Right ventricle myocardium superior (tissue), 1 donor: ENCODE measurements at regions not wholly inside any gene's neighbourhood (a gene's known extent, or its start where the extent isn't known, plus 50 kb on each side); places are given as distances from the start of the nearest gene placed in this dataset.

Experiments
- ATAC-seq: fragments of 200-7000 bp; cut with Tn5 transposase; one replicate; pipeline ENCODE4 v1.9.1; 2020; ENCODE audit warnings: mild to moderate bottlenecking; ENCODE audit not compliant: poor library complexity
- DNase-seq: peaks from one replicate; pipeline ENCODE4 v3.0.0-alpha.2; 2020
- intact Hi-C: fragments of 100-400 bp; cut with DNase I; formaldehyde crosslinking; loops from one replicate; pipeline ENCODE4 v1.11.2; 2022
- donor health status: DM: no; HTN: yes; CAD: no; lungs with severe emphysema.

DNA sequence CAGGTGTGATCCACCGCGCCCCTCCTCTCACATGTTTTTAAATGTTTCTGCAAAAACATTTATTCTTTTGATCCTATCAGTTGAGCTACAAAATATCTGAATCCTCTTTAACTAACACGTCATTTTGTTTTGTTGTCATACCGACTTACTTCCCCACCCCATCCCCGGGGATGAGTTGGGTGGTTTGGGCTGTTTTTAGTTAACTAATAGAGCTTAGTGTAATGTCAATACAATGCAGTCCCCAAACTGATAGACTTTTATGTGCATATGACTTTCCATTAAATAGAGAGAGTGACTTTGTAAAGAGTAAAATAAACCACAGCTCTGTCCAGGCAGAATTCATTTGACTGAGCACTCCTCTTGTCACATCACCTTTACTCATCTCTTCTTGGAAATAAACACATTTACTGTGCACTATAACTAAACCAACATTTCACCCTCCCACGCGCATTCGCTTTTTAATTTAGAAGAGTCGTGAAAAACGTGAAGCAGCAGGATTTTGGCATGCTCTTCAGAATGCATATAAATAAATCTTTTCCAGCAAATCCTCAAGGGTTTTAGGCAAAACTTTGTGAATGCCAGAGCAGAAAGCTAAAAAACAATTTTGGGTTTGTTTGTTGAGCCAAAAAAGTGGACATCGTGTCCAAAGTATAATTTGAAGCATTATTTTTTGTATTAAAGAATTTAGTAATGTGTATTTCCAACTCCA lies 187.4 kb upstream of the MGMT start:
- DNase-seq (no peak), ATAC-seq (no peak)
- intact Hi-C loops, result no loop called here

DNA sequence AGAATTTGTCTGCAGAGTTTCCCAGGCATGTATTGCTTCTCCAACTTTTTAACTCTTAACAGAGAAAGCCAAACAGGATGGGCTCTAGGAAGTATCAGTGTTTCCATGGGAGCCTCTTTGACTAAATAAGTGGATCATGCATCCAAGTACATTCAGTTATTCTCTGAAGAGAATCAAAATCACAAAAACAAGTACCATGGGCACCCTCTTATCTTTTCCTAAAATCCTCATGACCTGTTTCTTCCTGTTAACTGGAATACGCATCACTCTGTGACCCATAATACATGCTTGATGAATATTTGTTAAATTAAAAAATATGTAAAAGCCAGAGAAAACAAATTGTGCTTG lies 186.9 kb upstream of the MGMT start:
- intact Hi-C loops, result no loop called here
- peak; percentile 71 for ATAC-seq
- no peak for DNase-seq

DNA sequence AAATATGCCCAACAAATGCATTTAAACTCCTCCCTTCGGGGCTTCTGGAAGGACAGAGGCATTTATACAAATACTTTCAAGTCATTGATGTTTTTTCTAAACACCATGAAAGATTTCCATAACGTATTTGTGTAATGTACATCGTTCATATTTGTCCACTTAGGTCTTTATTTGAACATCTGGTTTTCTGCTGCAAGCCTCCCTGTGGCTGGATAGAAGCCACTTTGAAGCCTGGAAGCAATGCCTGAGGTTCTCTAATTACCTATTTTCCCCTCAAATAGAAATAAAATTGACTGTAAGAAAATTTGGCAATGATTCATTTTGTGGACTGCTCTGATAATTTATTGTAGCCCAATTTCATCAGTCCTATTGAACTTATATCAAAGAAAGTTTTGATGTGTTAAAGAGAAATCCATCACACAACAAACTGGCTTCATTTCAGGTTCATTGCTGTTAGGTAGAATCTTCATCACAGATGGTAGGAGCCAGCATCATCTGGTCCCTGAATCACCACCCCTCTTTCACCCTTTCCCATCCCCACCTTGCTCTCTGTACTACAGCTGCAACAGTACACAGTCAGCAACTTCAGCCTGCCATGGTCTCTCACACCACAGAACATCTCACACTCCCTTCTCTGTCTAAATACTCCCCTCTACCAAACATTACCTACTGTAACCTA lies 186.0 kb upstream of the MGMT start:
- intact Hi-C loops, result no loop called here
- ATAC-seq (no peak), DNase-seq (no peak)

DNA sequence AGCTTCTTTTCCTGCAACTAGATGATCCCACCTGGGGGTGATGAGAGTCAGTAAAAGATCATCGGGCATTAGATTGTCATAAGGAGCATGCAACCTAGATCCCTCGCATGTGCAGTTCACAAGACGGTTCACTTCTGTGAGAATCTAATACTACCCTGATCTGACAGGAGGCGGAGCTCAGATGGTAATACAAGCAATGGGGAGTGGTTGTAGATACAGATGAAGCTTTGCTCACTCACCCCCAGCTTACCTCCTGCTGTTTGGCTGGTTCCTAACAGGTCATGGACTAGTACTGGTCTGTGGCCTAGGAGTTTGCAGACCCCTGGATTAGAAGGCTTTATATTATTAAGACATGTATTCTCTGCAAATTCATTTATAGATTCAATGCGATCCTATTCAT lies 181.6 kb upstream of the MGMT start:
- intact Hi-C loops, result no loop called here
- ATAC-seq, result no peak
- no peak for DNase-seq

DNA sequence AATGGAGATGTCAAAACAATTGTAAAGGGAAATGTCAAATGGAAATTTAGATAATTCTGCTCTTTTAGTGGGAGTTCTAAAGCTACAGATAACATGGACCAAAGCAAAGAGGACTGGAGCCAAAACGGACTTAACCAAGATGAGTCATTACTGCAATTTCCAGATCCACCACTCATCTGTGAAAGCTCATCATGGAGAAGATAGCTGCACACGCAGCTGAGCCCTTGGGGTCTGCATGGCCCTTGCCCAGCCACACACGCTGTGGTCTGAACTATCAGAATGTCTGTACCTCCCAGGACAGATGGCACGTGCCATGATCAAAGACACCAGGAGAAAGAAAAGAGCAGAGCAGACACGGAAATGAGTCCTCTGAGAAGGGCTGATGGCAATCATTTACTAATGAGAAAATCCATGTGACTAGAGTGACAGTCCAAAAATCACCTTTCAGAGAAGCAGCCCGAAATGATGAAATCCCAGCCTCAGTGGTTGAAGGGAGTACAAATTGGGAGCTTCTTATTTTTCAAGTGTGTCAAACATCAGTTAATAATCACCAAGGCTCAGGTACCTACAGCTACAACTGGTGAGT lies 177.9 kb upstream of the MGMT start:
- intact Hi-C loops, result no loop called here
- ATAC-seq (peak; percentile 53), DNase-seq (no peak)

DNA sequence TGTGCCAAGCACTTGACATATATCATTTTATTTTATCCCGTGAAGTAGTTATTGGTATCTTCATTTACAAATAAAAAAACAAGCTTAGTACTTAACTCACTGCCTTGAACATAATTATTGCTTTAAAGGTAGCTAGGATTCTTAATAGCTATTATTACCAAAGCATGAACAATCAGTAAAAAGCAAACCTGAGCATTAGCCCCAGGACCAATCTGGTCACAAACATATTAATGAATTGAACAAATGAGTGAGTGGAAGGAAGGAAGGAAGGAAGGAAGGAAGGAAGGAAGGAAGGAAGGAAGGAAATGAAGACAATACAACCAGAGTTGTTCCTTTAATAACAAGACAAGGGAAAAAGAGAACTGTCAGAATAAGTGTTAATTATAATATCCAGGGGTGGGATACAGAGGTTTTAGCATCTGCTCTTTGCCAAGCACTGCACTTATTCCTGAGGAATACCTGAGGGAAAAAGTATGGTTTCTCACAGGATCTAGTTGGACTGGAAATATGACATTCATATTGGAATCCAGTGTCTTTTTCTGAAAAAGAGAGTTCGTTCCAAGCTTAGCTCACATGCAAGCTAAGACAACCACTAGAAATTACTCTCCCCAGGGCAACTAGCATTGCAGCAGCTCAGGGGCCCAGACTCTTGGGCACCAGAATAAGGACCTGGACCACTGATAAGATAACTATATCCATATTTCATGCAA lies 172.9 kb upstream of the MGMT start:
- intact Hi-C loops, result no loop called here
- ATAC-seq, result no peak
- no peak for DNase-seq

DNA sequence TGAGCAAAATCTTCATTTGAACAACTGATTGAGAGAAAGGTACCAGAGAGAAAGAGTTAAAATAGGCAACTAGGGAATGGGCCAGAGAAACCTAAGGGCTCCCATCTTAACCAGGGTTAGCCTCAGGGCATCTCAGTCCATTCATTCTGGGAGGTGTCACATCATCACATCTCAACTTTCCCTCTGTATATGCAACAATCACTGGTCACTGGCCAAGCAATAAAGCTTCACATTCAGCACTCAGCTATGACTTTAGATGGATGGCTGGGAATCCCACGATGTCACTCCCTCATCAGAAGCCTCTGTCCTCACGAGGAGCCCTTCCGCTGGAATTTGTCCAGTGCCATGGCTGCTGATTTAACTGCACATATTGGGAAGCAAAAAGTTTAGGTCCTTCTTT lies 172.1 kb upstream of the MGMT start:
- intact Hi-C loops, result no loop called here
- DNase-seq, result no peak
- ATAC-seq, result no peak

DNA sequence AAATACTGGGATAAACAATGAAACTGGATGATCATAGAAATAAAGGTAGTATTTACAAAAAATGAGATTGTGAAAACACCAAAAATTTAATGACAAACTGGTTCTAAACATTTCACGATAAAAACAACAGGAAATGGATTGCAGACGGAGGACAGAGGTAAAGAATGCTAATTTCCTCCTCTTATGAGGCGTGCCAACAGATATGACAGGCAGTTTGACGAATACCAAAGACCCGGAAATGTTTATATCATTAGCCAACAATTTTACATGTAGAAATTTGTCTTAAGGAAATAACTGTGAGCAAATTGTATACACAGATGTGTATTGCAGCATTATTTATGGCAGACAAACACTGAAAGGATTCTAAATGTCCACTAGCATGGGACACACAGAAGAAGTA lies 162.0 kb upstream of the MGMT start:
- no peak for DNase-seq
- no peak for ATAC-seq
- intact Hi-C loops, result no loop called here

DNA sequence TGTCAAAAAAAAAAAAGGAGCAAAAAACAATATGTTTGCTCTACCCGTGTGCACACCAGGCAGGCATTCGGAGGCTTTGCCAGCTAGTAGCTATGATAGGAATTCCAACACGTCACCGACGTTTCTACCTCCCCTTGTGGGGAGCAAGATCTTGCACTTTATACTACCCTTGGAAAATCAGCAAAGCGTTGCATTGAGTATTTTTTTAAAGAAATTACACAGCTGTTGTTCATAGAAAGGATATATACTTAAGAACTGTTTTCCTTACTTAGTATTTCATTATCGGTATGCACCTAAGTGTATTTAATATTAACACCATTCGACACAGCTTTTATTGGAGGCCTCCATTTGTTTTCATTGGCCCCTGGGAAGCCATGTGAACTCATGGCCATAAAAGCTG lies 159.9 kb upstream of the MGMT start:
- no peak for ATAC-seq
- intact Hi-C loops, result no loop called here

DNA sequence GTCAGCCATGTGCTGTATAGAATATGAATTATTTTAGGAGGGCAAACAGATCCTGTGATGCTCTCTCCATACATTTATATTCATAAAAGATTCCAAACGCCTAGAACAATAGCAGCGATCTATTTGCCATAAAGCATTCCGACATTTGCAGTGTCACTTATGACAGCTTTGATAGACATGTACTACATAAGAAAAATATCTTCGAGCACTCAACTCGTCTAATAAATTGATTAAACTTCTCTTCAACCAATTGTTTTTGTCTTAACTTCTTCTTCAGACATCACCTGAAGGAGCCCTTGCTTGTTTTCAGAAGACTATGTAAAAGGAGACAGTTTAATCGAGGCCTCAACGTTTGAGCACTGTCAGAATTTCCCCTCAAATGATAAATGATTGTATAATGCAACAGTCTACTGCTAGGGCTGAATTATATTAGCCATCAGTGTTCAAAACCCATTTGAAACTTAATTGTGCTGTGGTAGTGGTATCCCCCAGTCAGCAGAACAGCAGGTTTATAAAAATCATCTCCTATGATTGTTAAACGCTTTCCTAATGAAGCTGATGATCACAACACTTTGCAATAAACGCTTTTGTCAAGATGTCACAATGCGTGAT lies 158.0 kb upstream of the MGMT start:
- no peak for ATAC-seq
- no peak for DNase-seq

More for the DNA sequence above, 159.9 kb upstream of the MGMT start:
- DNase-seq, result no peak

DNA sequence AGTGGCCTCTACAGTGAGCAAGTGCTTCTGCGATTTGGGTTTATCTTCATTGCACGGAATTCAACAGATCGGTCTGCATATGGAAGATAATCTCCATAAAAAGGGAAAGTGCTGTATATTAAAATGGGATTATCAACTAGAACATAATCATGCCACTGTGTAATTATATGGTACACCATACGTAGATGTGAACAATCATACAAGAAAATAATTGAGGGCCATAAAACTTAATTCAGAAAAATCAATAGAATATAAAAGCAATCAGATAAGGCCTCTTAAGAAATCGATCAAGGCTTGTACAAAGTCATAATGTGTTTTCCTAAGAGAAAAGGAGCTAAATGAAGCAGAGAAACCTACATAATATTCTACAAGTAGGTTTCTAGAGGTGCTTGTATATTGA lies 157.5 kb upstream of the MGMT start:
- intact Hi-C loops, result no loop called here
- no peak for DNase-seq
- ATAC-seq, result no peak

More for the DNA sequence above, 158.0 kb upstream of the MGMT start:
- intact Hi-C loops, result no loop called here

DNA sequence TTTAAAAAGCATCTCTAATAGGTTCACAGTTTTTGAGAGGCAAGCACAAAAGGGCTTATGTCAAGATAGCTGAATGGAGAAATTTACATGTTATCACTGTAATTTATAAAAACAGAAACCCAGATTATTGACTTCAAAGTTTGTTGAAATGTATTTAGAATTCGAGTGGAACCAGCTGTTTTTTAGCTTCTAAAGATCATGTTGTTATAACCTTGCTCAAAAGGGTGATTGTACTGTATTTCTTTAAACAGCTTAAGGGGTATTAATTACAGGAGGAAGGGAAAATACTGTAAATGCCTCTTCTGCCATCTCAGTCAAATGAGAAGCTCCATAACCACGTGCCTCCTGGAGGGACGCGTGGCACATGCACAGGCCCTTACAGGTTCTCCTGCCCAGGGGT lies 156.2 kb upstream of the MGMT start:
- DNase-seq (no peak), ATAC-seq (no peak)
- intact Hi-C loops, result no loop called here

DNA sequence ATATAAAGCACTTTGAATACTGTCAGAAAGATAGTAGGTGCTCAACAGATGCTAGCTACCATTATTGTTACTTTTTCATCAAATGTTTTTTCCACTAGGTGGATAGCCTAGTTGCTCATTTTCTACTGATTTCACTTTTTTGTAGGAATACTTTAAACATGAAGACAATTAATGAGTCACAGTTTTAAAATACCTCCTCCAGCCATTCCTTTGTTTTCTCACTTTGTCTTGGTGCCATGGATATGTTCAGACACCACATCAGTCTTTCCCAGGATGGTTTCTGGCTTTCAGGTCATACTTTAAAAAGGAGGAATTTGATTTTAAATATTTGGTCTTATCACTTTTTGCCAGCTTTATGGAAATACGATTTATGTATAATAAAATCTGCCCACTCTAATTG lies 147.1 kb upstream of the MGMT start:
- ATAC-seq (no peak), DNase-seq (no peak)
- intact Hi-C loops, result no loop called here

DNA sequence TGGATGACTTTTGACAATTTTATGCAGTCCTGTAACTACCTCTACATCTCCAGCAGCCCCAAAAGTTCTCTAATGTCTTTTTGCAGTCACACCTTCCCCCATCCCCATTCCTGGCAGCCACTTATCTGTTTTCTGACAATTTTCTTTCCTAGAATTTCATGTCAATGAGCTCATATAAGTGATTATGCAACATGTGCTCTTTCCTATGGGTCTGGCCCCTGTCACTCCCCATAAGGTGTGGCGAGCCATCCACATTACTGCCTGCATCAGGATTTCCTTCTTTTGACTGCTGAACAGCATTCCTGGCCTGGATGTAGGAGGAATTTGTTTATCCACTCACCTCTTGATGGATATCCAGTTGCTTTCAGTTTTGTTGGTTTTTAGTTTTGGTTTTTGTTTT lies 146.7 kb upstream of the MGMT start:
- ATAC-seq (no peak), DNase-seq (no peak)
- intact Hi-C loops, result no loop called here

DNA sequence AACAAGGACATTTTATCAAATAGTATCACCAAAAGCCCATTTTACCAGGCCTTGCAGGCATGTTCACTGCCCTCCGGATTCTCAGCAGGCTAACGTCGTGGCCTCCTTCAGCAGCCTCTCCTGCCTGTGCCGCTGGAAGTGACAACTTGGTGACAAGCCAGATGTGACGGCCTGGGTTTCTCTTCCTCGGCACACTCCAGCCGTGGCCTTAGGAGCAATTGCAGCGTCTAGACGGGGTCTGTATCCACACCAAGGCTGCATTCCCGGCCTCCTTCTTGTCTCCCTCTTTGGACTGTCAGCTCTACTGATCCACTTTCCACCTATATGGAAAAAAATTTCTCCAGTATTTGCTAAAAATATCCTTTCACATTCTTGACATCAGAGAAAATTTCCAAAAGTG lies 145.3 kb upstream of the MGMT start:
- ATAC-seq (no peak), DNase-seq (no peak)
- intact Hi-C loops, result no loop called here

DNA sequence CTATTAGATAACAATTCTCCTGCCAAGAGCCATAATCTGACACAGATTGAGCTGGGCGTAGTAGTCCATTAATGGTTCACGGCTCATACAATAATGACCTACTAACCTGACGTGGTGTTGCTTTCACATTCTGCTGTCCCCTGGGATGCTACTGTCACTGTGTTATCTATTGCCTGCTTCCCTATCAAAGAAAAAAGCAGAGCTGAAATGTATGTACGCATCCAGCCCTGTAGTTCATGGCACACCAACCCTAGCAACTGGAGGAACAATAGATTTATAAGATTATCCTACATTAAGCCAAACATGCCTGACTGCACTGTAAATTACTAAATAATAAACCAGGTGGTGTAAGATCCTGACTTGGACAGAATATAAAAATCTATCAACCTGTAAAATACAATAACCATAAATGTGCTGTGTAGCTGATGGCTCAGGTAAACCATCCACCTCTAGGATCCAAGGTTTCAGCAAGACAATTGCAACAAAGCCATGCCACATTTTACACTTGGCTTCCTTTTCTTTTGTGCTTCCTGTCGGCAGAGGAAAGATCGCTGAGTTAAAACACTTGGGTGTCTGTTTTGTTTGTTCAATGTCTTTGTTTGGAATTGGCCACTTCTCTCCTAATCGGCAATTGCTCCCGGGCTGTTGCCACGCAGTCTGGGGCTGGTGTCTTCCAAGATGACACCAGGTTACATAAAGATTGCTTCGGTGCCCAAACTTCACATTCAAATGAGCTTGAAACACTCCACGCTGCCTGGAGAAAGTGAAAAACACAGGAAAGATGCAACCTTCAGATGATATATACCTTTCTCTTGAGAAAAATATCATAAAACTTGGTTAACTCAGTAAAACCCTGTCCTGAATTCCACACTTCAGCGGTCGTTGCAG lies 143.9 kb upstream of the MGMT start:
- intact Hi-C loops, result no loop called here
- ATAC-seq (no peak), DNase-seq (no peak)

DNA sequence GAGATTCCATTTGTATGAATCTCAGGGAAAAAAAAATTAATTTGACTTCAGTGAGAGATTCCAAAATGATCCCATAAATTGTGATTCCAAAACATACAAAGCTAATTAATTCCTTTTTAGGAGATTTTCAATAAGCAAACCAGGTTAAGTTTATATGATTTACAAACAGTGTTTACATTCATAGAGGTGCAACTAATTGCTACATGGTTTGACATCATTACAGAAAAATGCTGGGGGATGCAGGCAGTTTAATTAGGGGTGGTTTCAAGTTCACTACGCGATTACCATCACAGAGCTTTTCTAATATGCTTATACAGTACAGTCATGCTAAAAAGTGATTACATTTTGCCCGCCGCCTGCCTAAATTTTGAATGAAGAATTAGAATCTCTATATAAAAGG lies 143.2 kb upstream of the MGMT start:
- DNase-seq (no peak), ATAC-seq (no peak)
- intact Hi-C loops, result no loop called here

DNA sequence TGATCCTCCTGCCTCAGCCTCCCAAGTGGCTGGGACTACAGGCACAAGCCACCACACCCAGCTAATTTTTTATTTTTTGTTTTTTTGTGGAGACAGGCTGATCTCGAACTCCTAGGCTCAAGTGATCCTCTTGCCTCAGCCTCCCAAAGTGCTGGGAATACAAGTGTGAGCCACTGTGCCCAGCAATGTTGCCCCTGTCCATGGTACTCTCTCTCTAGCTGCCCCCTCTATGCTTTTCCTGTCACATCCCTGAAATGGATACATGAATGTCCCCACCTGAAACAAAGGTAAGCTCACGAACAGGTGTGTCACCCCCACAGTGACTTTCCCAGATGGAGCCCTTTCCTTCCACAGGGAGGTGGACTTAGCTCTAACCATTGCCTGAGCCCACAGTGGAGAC lies 141.1 kb upstream of the MGMT start:
- ATAC-seq (no peak), DNase-seq (no peak)
- intact Hi-C loops, result no loop called here

DNA sequence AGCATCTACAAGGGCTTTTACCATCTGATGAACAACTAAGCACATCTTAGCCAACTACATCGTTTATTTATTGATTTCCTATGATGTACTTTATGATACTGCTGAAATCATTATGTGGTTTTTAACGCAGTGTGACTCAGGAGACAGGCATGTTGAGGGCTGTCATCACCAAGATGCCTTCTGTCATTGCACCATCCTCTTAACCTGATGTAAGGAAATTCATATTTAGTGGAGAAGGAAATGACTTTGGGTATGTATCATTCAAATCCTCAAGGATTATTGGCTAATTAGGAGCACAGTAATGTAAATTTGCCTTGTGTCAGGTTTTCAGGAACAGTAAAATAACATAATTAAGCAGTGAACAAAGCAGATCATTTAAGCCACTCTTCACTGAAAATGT lies 138.5 kb upstream of the MGMT start:
- intact Hi-C loops, result no loop called here
- DNase-seq, result no peak
- no peak for ATAC-seq
